Tibial nerve (tissue), 4 donors: ENCODE measurements at regions not wholly inside any gene's neighbourhood (a gene's known extent, or its start where the extent isn't known, plus 50 kb on each side); places are given as distances from the start of the nearest gene placed in this dataset.

Source experiments
- EP300 ChIP-seq, 2 donors: sonication (generic); formaldehyde crosslinking; IDR thresholded peaks; one replicate each; pipeline ENCODE4 v1.6.1; 2017; ENCODE audit warnings: antibody characterized with exemption in 2 of 2, mild to moderate bottlenecking in 1 of 2
- POLR2A ChIP-seq, 2 donors: fragments of 450-650 bp; IDR thresholded peaks; one replicate each; pipeline ENCODE4 v1.6.1; 2017; ENCODE audit warnings: antibody characterized with exemption in 2 of 2, mild to moderate bottlenecking in 2 of 2, moderate library complexity in 2 of 2
- TF ChIP-seq, protein P1 (sequence below), 5 experiments: fragments of 200-600 bp in 3 of 5; fragments of 450-650 bp in 2 of 5; sonication (generic) in 3 of 5; IDR thresholded peaks; one replicate each; pipeline ENCODE4 v1.5.1; 2016 to 2019; ENCODE audit warnings: antibody characterized with exemption in 5 of 5, mild to moderate bottlenecking in 3 of 5, moderate library complexity in 2 of 5

DNA sequence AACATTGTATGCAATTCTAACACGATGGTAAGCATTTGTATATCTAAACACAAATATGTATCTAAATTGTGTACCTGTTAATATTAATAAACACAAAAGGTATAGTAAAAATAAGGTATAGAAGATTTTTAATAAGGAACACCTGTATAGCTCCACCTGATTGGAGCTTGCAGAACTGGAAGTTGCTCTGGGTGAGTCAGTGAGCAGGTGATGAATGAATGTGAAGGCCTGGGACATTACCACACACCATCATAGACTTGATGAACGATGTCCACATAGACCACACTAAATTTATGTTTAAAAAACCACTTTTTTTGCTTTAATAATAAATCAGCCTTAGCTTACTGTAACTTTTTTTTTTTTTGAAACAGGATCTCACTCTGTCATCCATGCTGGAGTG, 97.6 kb upstream of the CLMP start:
- TF ChIP-seq, protein P1, sequence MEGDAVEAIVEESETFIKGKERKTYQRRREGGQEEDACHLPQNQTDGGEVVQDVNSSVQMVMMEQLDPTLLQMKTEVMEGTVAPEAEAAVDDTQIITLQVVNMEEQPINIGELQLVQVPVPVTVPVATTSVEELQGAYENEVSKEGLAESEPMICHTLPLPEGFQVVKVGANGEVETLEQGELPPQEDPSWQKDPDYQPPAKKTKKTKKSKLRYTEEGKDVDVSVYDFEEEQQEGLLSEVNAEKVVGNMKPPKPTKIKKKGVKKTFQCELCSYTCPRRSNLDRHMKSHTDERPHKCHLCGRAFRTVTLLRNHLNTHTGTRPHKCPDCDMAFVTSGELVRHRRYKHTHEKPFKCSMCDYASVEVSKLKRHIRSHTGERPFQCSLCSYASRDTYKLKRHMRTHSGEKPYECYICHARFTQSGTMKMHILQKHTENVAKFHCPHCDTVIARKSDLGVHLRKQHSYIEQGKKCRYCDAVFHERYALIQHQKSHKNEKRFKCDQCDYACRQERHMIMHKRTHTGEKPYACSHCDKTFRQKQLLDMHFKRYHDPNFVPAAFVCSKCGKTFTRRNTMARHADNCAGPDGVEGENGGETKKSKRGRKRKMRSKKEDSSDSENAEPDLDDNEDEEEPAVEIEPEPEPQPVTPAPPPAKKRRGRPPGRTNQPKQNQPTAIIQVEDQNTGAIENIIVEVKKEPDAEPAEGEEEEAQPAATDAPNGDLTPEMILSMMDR (IDR thresholded peaks at IDR 0.05): no peak
- TF ChIP-seq EP300 (IDR thresholded peaks at IDR 0.05) (no peak), POLR2A (IDR thresholded peaks at IDR 0.05) (no peak)
